Occipital lobe (tissue), 2 donors: ENCODE measurements at regions not wholly inside any gene's neighbourhood (a gene's known extent, or its start where the extent isn't known, plus 50 kb on each side); places are given as distances from the start of the nearest gene placed in this dataset. TPM values are rescaled to one million over a fixed set of nuclear protein-coding genes. Genes with fewer than 3 reads are reported as not detected.
A peak's percentile ranks its signal among the peaks of the same experiment; 100 is the strongest.
"Not testable (repeated sequence)": the region's sequence is repeated elsewhere in the genome, so short reads cannot be mapped to it uniquely, and the experiment has no call there.

Experiments
- DNase-seq: peaks from one replicate; lab custom pipeline; 2025; lab: John Stamatoyannopoulos, UW
- small RNA-seq: library from RNA; depleted of rRNA; stranded (forward); fragments of <200 nt; gene quantifications from one replicate; pipeline ENCODE3, GENCODE V24; 2014

DNA sequence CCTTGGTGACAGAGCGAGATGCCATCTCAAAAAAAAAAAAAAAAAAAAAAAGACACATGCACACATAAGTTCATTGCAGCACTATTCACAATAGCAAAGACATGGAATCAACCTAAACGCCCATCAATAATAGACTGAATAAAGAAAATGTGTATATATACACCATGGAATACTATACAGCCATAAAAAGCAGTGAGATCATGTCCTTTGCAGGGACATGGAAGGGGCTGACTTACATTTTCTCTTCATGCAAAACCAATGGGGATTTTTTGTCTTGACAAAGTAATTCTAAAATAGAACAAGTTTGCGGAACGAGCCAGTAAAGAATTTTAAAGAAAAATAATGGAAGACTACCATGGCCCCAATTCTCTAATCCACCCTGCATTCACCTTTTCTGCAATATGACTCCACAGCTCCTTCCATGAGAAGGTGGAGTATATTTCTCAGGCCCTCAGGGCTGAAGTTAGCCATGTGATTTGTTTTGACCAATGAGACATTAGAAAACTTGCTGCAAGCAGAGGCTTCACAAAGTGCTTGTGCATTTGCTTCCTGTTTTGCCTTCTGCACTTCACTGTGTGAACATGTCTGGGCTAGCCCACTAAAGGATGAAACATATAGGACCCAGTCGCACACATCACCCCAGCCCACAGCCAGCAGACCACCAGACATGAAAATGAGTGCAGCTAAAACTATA is 78.8 kb upstream of the NR5A2 start:
- DNase-seq: no peak

DNA sequence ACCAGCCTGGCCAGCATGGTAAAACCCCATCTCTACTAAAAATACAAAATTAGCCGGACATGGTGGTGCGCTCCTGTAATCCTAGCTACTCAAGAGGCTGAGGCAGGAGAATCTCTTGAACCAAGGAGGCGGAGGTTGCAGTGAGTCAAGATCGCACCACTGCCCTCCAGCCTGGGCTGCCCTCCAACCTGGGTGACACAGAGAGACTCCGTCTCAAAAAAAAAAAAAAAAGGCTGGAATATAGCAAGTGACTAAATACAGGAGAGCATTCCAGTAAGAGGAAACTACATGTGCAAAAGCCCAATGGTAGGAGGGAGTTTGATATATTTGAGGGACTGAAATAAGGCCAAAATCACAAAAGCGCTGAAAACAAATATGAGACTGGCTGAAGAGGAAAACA is 76.5 kb upstream of the NR5A2 start:
- DNase-seq: not testable (repeated sequence)

DNA sequence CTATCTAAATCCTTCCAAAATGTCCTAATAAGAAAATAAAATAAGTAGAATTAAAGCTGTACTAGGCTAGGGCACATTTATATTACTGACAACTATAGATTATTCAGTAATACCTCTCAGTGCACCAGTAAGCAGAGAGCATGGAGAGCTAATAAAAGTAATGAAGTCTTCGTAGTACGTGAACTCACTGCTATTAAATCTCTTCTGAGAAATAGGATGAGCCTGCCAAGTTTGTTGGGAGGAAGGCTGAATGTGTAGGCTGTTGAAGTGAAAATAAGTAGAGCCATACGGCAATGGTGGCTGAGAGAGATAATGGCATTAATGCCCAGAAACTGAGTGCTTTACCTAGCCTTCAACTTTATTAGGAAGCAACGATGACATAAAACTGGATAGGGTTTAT is 73.9 kb upstream of the NR5A2 start:
- no peak for DNase-seq

DNA sequence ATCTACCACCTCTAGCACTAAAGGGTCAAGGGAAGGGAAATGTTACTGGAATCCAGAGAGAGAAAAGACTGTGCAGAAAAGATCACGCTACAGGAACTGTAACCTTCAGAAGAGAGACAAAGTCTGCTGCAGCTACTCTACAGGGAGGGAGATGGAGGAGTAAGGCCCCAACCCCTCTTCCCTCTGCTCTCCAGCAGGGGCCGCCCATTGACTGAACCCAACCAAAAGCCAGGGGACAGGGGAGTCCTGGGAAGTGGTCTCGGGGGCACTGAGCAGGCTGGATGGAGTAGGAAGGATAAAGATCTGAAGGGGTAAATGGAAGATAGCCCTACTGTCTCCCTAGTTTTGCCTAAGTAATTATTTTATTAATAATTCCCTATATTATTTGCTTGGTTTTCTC is 72.8 kb upstream of the NR5A2 start:
- no peak for DNase-seq

DNA sequence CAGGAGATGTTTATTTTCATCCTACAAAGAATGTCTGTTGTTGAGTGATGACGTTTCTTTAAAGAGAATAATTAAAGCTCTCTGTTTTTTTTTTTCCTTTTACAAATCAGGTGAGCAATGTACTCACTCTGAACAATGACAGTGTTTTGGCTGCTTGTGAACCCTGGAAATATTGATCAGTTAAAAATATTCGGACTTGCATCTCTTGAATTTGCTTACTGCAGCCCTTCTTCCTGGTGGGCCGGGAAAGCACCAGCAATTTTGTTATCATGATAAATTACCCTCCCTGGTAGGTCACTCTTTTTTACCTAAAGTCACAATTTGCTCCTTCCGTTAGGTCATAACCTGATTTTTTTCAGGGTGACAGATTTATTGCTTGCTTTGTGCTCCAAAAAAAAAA is 72.3 kb upstream of the NR5A2 start:
- no peak for DNase-seq

DNA sequence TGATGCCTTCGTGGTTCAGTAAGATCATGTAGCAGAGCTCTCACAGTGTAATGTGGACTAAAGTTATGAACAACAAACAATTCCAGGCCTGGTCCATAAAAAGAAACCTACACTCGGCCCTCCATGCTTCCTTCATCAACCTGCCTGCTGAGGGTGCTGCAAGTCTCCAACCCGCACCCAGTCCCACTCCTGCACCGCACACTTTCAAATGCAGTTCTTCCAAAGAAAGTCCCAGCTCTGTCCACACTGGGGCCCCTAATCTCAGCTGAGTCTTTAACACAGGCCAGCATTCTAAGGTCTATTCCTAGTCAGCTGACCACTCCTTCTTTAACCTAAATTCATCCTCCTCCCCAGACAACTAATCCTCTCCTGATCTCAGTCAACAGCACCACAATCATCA is 71.5 kb upstream of the NR5A2 start:
- no peak for DNase-seq

DNA sequence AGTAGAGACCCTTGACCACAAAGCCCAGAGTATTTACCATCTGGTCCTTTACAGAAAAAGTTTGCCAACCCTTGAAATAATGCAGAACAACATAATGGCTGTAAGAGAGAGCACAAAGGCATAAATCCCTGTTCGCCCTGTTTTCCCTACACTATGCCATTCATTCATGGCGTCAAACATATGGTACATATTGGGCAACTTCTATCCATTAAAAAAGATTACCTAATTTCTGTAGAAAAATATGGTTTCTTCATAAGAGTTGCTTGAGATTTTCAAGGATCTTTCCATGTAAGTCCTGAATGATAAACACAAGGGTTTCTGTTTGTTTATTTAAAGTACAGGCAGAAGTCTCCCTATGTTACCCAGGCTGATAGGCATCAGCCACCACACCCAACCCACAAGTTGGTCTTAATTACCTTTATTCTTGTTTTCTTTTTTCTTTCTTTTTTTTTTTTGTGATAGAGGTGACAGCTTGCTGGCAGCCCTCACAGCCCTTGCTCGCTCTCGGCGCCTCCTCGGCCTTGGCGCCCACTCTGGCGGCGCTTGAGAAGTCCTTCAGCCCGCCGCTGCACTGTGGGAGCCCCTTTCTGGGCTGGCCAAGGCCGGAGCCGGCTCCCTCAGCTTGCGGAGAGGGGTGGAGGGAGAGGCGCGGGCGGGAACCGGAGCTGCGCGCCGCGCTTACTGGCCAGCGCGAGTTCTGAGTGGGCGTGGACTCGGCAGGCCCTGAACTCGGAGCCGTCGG is 68.3 kb upstream of the NR5A2 start:
- no peak for DNase-seq

DNA sequence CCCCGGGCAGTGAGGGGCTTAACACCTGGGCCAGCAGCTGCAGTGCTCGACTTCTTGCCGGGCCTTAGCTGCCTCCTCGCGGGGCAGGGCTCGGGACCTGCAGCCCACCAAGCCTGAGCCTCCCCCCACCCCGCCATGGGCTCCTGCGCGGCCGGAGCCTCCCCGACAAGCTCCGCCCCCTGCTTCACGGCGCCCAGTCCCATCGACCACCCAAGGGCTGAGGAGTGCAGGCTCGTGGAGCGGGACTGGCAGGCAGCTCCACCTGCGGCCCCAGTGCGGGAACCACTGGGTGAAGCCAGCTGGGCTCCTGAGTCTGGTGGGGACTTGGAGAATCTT is 67.8 kb upstream of the NR5A2 start:
- DNase-seq: no peak

DNA sequence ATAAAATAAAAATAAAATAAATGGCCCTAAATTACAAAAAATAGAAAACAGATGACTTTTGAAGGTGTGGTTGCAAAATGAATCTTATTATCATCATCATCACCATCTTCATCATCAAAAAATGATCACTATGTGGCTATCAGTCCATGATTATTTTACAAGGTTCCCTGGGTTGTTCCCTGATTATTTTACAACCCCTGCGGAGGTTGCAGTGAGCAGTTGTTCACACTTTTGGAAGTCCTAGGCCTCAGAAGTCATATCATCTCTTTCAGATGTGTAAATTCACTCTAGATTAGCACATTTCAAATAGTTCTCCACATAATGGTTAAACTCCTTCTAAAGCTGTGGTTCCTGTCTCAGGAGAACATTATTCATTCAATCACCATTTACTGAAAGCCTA is 57.4 kb upstream of the NR5A2 start:
- no peak for DNase-seq

DNA sequence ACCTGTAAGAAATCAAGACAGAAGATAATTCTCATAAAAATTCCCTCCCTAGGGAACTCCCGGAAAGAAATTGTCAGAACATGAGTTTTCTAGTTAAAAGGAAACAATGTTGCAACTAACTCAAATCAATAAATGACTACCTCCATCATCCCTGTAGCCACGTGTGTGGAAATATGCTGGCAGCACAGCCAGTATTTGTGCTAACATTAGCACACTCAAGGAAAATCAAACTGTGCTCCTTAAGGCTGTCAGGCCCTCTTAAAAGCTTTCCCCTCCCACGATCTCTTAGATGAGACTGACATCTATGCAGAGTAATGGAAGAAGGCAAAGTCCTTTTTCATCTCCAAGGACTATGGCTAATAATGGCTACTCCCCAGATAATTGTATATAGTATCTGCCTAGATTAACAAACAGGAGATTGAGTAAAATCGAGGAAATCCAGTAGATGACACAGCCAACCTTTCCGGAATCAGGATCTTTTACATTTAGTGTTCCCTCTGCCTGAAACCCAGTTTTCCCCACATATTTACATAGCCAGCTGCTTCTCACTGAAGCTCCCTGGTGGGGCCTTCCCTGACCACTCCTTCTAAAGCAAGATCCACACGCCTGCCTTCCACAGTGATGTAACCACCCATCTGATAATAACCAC is 50.9 kb upstream of the NR5A2 start:
- DNase-seq: no peak

Small RNA genes in the stretch of these regions (small RNA-seq; reads per million reads assigned to genes)
- gene MIR181A1: 652 reads per million, percentile 98 among the genes with 10 or more reads in this experiment
- 12.7 reads per million, percentile 92 among the genes with 10 or more reads in this experiment for gene MIR181B1
- not detected for gene RNU6-778P
